GM18502 (cell line): ENCODE measurements at regions not wholly inside any gene's neighbourhood (a gene's known extent, or its start where the extent isn't known, plus 50 kb on each side); places are given as distances from the start of the nearest gene placed in this dataset.

Source experiments
- ATAC-seq: cut with Tn5 transposase; IDR thresholded peaks from one replicate; pipeline ENCODE4 v1.9.1; 2021; ENCODE audit warnings: mild to moderate bottlenecking; ENCODE audit not compliant: unreplicated experiment, poor library complexity

- ATAC-seq, result no peak
Observed at GRCh38 chr17:70813355-70813930, 644.1 kb downstream of the KCNJ2 start.

DNA sequence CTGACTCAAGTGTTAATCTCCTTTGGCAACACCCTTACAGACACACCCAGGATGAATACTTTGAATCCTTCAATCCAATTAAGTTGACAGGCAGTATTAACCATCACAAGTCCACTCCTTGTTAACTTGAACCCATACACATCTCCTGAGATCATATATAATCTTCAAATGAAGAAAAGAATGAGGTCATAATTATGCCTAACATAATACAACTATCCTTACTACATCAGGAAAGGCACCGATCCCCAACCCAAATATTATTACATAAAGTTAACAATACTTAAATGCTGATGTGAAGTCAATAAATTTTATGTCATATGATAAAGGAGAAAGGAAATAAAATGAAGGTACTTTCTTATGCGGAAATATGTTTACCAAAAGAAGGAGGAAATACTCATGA lies 649.9 kb downstream of the KCNJ2 start:
- ATAC-seq, result no peak

DNA sequence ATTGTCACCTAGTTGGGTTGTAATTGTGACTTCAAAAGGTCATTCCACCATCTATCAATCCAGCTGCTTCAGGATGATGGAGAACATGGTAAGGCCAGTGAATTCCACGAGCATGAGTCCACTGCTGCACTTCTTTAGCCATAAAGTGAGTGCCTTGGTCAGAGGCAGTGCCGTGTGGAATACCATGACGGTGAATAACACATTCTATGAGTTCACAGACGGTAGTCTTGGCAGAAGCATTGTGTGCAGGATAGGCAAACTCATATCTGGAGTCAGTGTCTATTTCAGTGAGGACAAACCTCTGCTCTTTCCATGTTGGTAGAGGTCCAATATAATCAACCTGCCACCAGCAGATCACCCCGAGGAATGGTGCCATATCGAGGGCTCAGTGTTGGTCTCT lies 650.9 kb downstream of the KCNJ2 start:
- no peak for ATAC-seq

DNA sequence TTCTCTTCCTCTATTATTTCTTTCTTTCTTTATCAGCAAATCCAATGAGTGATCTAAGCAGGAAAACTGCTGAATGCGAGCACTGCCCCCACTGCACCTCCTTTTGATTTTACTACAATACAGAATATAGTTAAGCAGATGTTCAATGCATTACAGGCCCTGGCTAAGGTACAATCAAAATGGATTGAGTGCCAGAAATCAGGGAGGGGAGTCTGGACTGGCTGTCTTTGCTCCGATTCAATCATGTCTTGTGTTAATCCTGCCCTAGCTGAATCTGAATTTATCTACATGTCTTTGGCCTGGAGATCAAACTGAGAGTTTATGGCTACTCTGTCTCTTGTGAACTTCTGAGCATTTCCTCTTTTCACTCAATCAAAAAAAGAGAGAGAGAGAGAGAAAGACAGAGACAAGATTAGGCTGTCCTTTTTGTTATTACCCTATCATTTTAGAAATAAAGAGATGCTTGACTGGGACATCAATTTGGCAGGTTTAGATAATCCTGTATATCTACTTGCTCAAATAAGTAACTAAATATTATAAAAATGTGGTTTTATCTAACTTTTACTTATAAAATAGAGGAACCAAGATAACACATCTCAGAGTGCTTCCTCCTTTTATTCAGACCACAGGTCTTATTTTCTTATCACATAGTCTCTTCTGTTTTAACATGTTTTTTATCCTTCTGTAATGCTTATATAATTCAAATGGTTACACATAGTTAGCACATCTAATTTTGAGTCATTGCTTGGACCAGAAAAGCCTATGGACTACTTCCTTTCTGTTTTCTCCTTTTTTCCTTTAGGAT lies 656.2 kb downstream of the KCNJ2 start:
- ATAC-seq, result no peak

- ATAC-seq, result no peak
Observed at GRCh38 chr17:70829876-70830275, 660.5 kb downstream of the KCNJ2 start.

- no peak for ATAC-seq
Observed at GRCh38 chr17:70834039-70834438, 664.7 kb downstream of the KCNJ2 start.

- no peak for ATAC-seq
Observed at GRCh38 chr17:70848785-70849184, 679.5 kb downstream of the KCNJ2 start.

DNA sequence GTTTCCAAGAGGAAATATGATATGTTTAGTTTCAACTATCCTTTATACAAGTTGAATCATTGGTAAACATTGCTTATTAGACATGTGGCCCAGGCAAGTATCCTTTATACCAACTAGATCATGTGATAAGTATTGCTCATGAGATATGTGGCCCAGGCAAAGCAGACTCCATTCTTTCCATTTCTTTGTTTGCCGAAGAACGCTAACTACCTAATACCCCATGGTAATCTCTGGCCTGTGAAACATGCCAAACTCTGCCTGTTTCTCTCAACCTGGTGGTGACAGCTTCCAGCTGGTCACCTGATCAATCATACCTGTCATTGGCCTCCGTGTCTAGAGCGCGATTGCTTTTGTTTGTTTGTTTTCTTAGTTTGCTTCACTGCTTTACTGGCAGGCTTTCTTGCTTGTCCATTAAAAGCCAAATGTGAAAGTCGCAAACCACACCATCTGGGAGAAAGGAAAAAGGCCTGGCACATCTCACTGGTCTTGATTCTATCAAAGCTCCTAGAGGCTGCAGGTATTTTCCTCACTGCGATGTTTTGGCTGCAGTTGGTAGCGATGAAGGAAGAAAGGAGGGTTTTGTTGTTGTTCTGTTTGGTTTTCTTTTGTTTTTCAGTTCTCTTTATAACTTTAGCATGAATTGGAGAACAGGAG lies 686.2 kb downstream of the KCNJ2 start:
- no peak for ATAC-seq

GRCh38 chr17:70857351-70857750 lies 688.0 kb downstream of the KCNJ2 start:
- no peak for ATAC-seq

- ATAC-seq, result no peak
Observed at GRCh38 chr17:70859829-70860228, 690.5 kb downstream of the KCNJ2 start.

- ATAC-seq, result no peak
Observed at GRCh38 chr17:70862295-70862694, 693.0 kb downstream of the KCNJ2 start.

DNA sequence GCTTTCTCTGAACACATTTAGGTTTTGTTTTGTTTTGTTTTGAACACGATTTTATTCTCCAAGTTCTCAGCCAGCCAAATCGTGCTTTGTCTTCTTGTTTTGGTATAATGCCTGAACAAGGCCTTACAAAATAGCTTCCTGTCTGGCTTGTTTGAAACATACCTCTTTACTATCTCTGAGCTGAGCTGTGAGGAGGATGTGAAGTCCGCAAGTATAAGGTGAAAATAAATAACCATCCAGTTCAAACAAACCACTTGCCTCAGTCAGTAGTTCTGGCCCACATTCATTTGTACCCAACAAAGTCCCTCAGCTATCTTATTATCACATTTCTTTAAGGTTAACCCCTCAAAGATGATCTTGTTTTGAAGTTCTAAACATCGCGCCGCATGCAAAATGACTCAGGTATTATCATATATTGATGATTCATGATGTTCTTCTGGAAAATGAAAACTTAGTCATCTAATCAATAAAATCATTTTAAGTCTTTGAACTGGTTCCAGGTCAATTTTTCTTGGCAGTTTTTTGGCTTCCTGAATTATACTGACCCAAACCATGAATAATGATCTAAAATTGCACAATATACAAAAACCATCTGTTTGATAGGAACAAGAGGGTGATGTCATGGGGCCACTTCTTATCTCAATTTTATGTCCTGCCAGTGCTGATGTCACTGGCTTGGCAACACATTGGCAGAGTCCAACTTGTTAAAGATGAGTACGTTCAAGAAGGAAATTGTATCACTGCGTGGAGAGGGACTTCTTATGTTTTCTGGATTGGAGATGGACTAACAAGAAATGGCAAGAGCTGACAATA lies 694.3 kb downstream of the KCNJ2 start:
- ATAC-seq, result no peak

DNA sequence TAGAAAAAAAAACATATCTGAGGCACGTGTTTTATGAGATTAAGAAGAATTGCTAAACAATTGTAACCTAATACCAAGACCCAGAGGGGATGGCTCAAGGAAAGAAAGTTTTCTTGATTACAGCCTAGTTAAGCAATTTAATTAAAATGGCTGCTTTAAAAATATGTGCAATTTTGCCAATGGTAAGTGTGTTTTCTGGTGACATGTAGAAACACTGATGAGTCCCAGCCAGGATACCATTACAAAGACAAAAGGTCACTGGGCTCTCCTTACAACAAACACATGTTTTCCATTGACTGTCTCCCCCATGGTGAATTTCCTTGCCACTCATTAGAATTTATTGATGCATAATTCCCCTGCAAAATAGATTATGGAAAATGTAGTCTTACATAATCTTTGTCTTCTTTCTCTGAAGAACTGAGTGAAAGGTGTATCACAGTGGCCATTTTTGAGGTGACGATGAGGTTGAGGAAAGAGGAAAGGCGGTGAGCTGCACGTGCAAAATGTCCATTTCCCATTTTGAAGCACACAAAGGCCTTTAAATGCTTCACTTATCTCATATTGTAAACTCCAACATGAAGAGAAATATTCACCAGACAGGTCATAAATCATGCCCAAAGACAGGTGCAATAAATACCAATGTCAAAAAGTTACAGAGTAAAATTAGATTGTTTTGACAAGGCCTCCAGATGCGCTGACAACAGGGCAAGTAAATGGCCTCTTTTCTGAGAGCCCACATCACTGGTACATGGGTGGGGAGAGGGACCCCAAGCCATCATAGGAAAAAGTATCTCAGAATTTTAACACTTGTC lies 696.9 kb downstream of the KCNJ2 start:
- no peak for ATAC-seq

- ATAC-seq, result no peak
Observed at GRCh38 chr17:70868149-70868548, 698.8 kb downstream of the KCNJ2 start.

GRCh38 chr17:70869402-70870085 lies 700.2 kb downstream of the KCNJ2 start:
- no peak for ATAC-seq

DNA sequence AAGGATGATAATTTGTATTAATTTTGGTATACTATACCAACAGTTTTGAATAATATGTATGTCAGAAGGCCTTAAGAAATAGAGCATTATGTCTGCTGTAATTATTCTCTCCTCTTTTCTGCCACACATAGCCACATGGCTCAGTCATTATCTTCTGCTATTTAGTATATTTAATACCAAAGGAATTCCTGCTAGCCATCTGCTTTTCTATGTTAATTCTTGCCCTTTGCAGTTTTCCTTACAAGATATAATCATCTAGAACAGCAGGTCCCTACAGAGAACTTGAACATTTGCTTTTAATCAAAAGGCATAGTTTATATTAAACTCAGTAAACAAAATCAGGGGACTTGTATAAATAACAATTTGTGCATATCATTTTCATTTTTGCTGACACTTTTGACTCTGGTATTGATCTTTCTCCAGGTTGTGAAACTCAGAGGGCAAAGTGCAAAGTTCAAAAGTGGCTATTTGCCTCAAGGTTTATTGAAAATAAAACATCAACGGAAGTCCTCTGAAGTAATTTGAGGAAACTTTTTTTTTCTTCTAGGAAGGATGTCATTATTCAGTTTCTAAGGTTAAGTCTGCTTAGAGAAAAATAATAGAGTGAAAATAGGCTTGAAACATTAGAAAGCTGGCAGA lies 702.0 kb downstream of the KCNJ2 start:
- ATAC-seq, result no peak

GRCh38 chr17:70872103-70872502 lies 702.8 kb downstream of the KCNJ2 start:
- ATAC-seq, result no peak

DNA sequence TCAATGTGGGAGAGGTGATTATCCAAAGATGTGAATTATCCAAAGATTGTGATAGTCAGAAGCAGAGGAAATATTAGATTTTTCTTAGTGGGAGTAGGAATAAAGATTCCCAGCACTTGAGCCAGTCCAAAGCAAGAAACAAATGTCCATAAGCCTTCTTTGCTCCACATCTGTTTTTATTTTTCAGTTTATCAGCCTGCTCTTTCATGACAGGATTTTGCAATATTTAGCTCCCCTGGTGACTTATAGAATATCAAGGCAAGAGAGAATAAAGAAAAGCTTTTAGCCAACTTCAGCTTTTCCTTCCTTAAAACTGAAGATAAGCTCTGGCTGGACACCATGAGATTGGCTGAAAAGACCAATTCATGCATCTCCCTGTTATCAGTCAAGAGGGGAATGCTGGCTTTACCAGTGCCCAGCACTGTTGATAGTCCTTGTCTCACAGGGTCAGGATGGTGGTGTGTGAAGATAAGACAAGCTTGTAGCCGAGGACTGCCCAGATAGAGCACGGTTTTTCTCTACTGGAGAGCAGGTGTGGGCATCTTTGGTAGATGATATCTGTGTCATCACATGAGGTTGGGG lies 706.5 kb downstream of the KCNJ2 start:
- ATAC-seq, result no peak

- ATAC-seq, result no peak
Observed at GRCh38 chr17:70878879-70879278, 709.5 kb downstream of the KCNJ2 start.
